ENCODE measurements at regions not wholly inside any gene's neighbourhood (a gene's known extent, or its start where the extent isn't known, plus 50 kb on each side); places are given as distances from the start of the nearest gene placed in this dataset.

GRCh38 chr3:140832883-140833282 is 108.8 kb upstream of the SLC25A36 start:
- Mint-ChIP-seq H3K9me3 (ENCODE audit: unreplicated experiment) (no peaks in the 10 kb centered on the region), H3K4me1 (ENCODE audit: insufficient read depth, unreplicated experiment) (peaks cover 16% of the 10 kb centered on the region), H3K4me3 (ENCODE audit: unreplicated experiment) (no peak overlapping the region), H3K27ac (ENCODE audit: low read depth, unreplicated experiment) (no peak overlapping the region), H3K36me3 (ENCODE audit: insufficient read depth, unreplicated experiment) (no peaks in the 10 kb centered on the region), H3K27me3 (ENCODE audit: insufficient read depth, unreplicated experiment) (no peaks in the 10 kb centered on the region)
- no peak for DNase-seq (ENCODE audit: unreplicated experiment)
- intact Hi-C loops (cut with micrococcal nuclease): no loop called here
- CTCF ChIA-PET: interaction anchor here (0.6 to 1.4 kb wide), 3 partner anchors 15 to 901 kb away, joined by 3 to 4 read pairs (median 3); no protein-coding TSS in a partner anchor
- TF ChIP-seq CTCF (IDR thresholded peaks at IDR 0.05; ENCODE audit: unreplicated experiment): no peak
- POLR2A ChIA-PET: no interaction called here
- no TSS peak for BruUV-seq (replicated peaks)

- Mint-ChIP-seq H3K27ac (ENCODE audit: low read depth, unreplicated experiment) (no peak overlapping the region), H3K27me3 (ENCODE audit: insufficient read depth, unreplicated experiment) (no peaks in the 10 kb centered on the region), H3K4me3 (ENCODE audit: unreplicated experiment) (no peak overlapping the region), H3K36me3 (ENCODE audit: insufficient read depth, unreplicated experiment) (no peaks in the 10 kb centered on the region), H3K9me3 (ENCODE audit: unreplicated experiment) (no peaks in the 10 kb centered on the region), H3K4me1 (ENCODE audit: insufficient read depth, unreplicated experiment) (peaks cover 16% of the 10 kb centered on the region)
- intact Hi-C loops (cut with micrococcal nuclease): no loop called here
- no peak for TF ChIP-seq CTCF (IDR thresholded peaks at IDR 0.05; ENCODE audit: unreplicated experiment)
- DNase-seq (ENCODE audit: unreplicated experiment): peak; percentile 61
- ChIA-PET POLR2A (no interaction called here), CTCF (no interaction called here)
- BruUV-seq (replicated peaks): no TSS peak
These were observed 107.2 kb upstream of the SLC25A36 start for GRCh38 chr3:140834266-140835037.

GRCh38 chr3:140842984-140843649 is 98.5 kb upstream of the SLC25A36 start:
- peaks cover 47% of the 10 kb centered on the region for H3K27me3 Mint-ChIP-seq (ENCODE audit: insufficient read depth, unreplicated experiment)
- BruUV-seq (replicated peaks): no TSS peak

More at GRCh38 chr3:140842984-140843649, 98.5 kb upstream of the SLC25A36 start:
- no peak for TF ChIP-seq CTCF (IDR thresholded peaks at IDR 0.05; ENCODE audit: unreplicated experiment)
- no peak overlapping the region for H3K27ac Mint-ChIP-seq (ENCODE audit: low read depth, unreplicated experiment)
- ChIA-PET POLR2A (no interaction called here), CTCF (interaction anchor here (0.6 to 0.8 kb wide), 2 partner anchors 21 to 1416 kb away, joined by 3 to 4 read pairs; no protein-coding TSS in a partner anchor)
- intact Hi-C loops (cut with micrococcal nuclease): no loop called here
- no peaks in the 10 kb centered on the region for H3K36me3 Mint-ChIP-seq (ENCODE audit: insufficient read depth, unreplicated experiment)
- H3K4me1 Mint-ChIP-seq (ENCODE audit: insufficient read depth, unreplicated experiment): no peaks in the 10 kb centered on the region
- H3K4me3 Mint-ChIP-seq (ENCODE audit: unreplicated experiment): no peak overlapping the region
- no peak for DNase-seq (ENCODE audit: unreplicated experiment)
- H3K9me3 Mint-ChIP-seq (ENCODE audit: unreplicated experiment): no peaks in the 10 kb centered on the region

All from MCF 10A (cell line).